GM23338 (cell line): ENCODE measurements at regions not wholly inside any gene's neighbourhood (a gene's known extent, or its start where the extent isn't known, plus 50 kb on each side); places are given as distances from the start of the nearest gene placed in this dataset.

Source experiments
- EZH2phosphoT487 ChIP-seq: fragments of 200-600 bp; sonication (generic); IDR thresholded peaks from one replicate; pipeline ENCODE4 v1.8.1; 2018; ENCODE audit warnings: antibody characterized with exemption; ENCODE audit not compliant: unreplicated experiment
- POLR2AphosphoS5 ChIP-seq: IDR thresholded peaks from 2 replicates; pipeline ENCODE4 v1.6.1; 2016; ENCODE audit warnings: antibody characterized with exemption, low read depth
- ZNF114 ChIP-seq: fragments of 250-450 bp; sonication (Bioruptor Pico); IDR thresholded peaks from 2 replicates; pipeline ENCODE4 v1.5.0; 2020; ENCODE audit warnings: mild to moderate bottlenecking, moderate library complexity
- TF ChIP-seq, protein P1 (sequence below), 2 experiments: fragments of 200-600 bp in 1 of 2; sonication (generic) in 1 of 2; conservative IDR thresholded peaks; 2 replicates each; pipeline versions ENCODE4 v1.5.1 to v1.6.1; 2016 to 2017; ENCODE audit warnings: antibody characterized with exemption in 2 of 2, low read depth in 2 of 2, mild to moderate bottlenecking in 2 of 2, moderate library complexity in 1 of 2

DNA sequence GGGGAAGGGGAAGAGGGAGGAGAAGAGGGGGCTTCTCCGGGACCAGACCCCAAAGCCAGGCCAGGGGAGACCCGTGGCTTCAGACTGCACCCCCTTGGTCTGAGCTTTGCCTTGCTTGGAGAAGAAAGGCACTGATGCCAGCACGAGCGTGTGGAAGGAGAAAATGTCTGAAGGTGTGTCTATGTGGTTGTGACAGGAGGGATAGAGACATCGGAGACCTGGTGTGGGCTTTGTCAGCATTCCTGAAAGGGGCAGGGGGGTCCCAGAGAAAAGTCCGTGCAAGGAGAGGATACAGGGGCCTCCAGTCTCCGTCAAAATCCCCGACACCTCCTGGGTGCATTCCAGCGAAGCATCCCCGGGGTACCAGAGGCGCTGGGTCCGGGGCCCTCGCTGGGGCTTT, 139.0 kb upstream of the LHX5 start:
- TF ChIP-seq, protein P1, sequence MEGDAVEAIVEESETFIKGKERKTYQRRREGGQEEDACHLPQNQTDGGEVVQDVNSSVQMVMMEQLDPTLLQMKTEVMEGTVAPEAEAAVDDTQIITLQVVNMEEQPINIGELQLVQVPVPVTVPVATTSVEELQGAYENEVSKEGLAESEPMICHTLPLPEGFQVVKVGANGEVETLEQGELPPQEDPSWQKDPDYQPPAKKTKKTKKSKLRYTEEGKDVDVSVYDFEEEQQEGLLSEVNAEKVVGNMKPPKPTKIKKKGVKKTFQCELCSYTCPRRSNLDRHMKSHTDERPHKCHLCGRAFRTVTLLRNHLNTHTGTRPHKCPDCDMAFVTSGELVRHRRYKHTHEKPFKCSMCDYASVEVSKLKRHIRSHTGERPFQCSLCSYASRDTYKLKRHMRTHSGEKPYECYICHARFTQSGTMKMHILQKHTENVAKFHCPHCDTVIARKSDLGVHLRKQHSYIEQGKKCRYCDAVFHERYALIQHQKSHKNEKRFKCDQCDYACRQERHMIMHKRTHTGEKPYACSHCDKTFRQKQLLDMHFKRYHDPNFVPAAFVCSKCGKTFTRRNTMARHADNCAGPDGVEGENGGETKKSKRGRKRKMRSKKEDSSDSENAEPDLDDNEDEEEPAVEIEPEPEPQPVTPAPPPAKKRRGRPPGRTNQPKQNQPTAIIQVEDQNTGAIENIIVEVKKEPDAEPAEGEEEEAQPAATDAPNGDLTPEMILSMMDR (conservative IDR thresholded peaks at IDR 0.05; ENCODE audit: low read depth in 2 of 2), result no peak
- TF ChIP-seq POLR2AphosphoS5, result no peak
- TF ChIP-seq ZNF114, result no peak
- TF ChIP-seq EZH2phosphoT487, result no peak
